H9 (cell line): ENCODE measurements at regions not wholly inside any gene's neighbourhood (a gene's known extent, or its start where the extent isn't known, plus 50 kb on each side); places are given as distances from the start of the nearest gene placed in this dataset.

Experiments used
- DNase-seq: peaks from one replicate; pipeline ENCODE4 v3.0.0-alpha.2; 2017
- H2AFZ ChIP-seq: one replicate; pipeline ENCODE4 v1.6.1; 2013; ENCODE audit warnings: mild to moderate bottlenecking, low read length, control low read depth, moderate library complexity
- H2AK5ac ChIP-seq: 2 replicates; pipeline ENCODE4 v1.6.1; 2013; ENCODE audit warnings: low read length, control low read depth, mixed read lengths; ENCODE audit not compliant: insufficient read length
- H2BK120ac ChIP-seq: one replicate; pipeline ENCODE4 v1.6.1; 2013; ENCODE audit warnings: low read depth, mild to moderate bottlenecking, low read length, control low read depth, inconsistent platforms; ENCODE audit not compliant: poor library complexity, severe bottlenecking
- H2BK12ac ChIP-seq: 2 replicates; pipeline ENCODE4 v1.6.1; 2013; ENCODE audit warnings: low read length, control low read depth, mixed read lengths, low read depth; ENCODE audit not compliant: insufficient read length
- H2BK15ac ChIP-seq: 2 replicates; pipeline ENCODE4 v1.6.1; 2013; ENCODE audit warnings: low read depth, low read length, control low read depth
- H2BK20ac ChIP-seq: one replicate; pipeline ENCODE4 v1.6.1; 2013; ENCODE audit warnings: low read depth, mild to moderate bottlenecking, low read length, control low read depth, inconsistent platforms; ENCODE audit not compliant: poor library complexity, severe bottlenecking
- H2BK5ac ChIP-seq: 2 replicates; pipeline ENCODE4 v1.6.1; 2013; ENCODE audit warnings: low read length, control low read depth, mixed read lengths; ENCODE audit not compliant: insufficient read length
- H3K14ac ChIP-seq: 2 replicates; pipeline ENCODE4 v1.6.1; 2013; ENCODE audit warnings: low read length, control low read depth; ENCODE audit not compliant: insufficient read depth
- H3K18ac ChIP-seq: 2 replicates; pipeline ENCODE4 v1.6.1; 2013; ENCODE audit warnings: low read depth, mild to moderate bottlenecking, mixed read lengths, low read length, control low read depth; ENCODE audit not compliant: insufficient read length
- H3K23ac ChIP-seq: 2 replicates; pipeline ENCODE4 v1.6.1; 2013; ENCODE audit warnings: low read length, control low read depth, mixed read lengths, low read depth; ENCODE audit not compliant: insufficient read length
- H3K23me2 ChIP-seq: 2 replicates; pipeline ENCODE4 v1.6.1; 2013; ENCODE audit warnings: low read depth, mild to moderate bottlenecking, mixed read lengths, low read length, control low read depth; ENCODE audit not compliant: insufficient read length, poor library complexity, severe bottlenecking
- H3K27ac ChIP-seq: 2 replicates; pipeline ENCODE4 v1.5.1; 2013; ENCODE audit warnings: low read length, control low read depth, mixed read lengths, low read depth; ENCODE audit not compliant: insufficient read length
- H3K27me3 ChIP-seq: 2 replicates; pipeline ENCODE4 v1.6.1; 2013; ENCODE audit warnings: low read length, control low read depth, inconsistent platforms; ENCODE audit not compliant: insufficient read depth
- H3K4ac ChIP-seq: 2 replicates; pipeline ENCODE4 v1.6.1; 2013; ENCODE audit warnings: low read depth, mild to moderate bottlenecking, control low read depth, inconsistent platforms, low read length, moderate library complexity
- H3K4me1 ChIP-seq: 2 replicates; pipeline ENCODE4 v1.6.1; 2013; ENCODE audit warnings: low read length, control low read depth, inconsistent platforms; ENCODE audit not compliant: insufficient read depth
- H3K4me2 ChIP-seq: 2 replicates; pipeline ENCODE4 v1.6.1; 2013; ENCODE audit warnings: low read length, control low read depth, mixed read lengths; ENCODE audit not compliant: insufficient read length, insufficient read depth
- H3K56ac ChIP-seq: 2 replicates; pipeline ENCODE4 v1.6.1; 2013; ENCODE audit warnings: low read depth, mild to moderate bottlenecking, mixed read lengths, low read length, control low read depth; ENCODE audit not compliant: insufficient read length
- H3K79me1 ChIP-seq: 2 replicates; pipeline ENCODE4 v1.6.1; 2013; ENCODE audit warnings: low read depth, mild to moderate bottlenecking, moderate library complexity, low read length, control low read depth, inconsistent platforms; ENCODE audit not compliant: insufficient read depth, poor library complexity, severe bottlenecking
- H3K79me2 ChIP-seq: 2 replicates; pipeline ENCODE4 v1.6.1; 2013; ENCODE audit warnings: low read length, control low read depth, inconsistent platforms; ENCODE audit not compliant: insufficient read depth
- H3K9ac ChIP-seq: 2 replicates; pipeline ENCODE4 v1.6.1; 2013; ENCODE audit warnings: low read length, control low read depth, mixed read lengths; ENCODE audit not compliant: insufficient read length; ENCODE audit errors: extremely low read depth
- H3K9me3 ChIP-seq: one replicate; pipeline ENCODE4 v1.6.1; 2013; ENCODE audit warnings: low read depth, low read length, inconsistent platforms; ENCODE audit not compliant: control insufficient read depth
- H3T11ph ChIP-seq: one replicate; pipeline ENCODE4 v1.6.1; 2013; ENCODE audit warnings: mild to moderate bottlenecking, low read length, control low read depth, inconsistent platforms
- H4K20me1 ChIP-seq: one replicate; pipeline ENCODE4 v1.6.1; 2013; ENCODE audit not compliant: control insufficient read depth, insufficient read length, insufficient read depth
- H4K5ac ChIP-seq: 2 replicates; pipeline ENCODE4 v1.6.1; 2013; ENCODE audit warnings: low read depth, mild to moderate bottlenecking, mixed read lengths, low read length, control low read depth; ENCODE audit not compliant: insufficient read length
- H4K8ac ChIP-seq: replicated peaks from 2 replicates; pipeline ENCODE4 v1.6.1; 2013; ENCODE audit warnings: low read length, control low read depth, mixed read lengths, low read depth; ENCODE audit not compliant: insufficient read length
- H4K91ac ChIP-seq: 2 replicates; pipeline ENCODE4 v1.6.1; 2013; ENCODE audit warnings: low read depth, mild to moderate bottlenecking, moderate library complexity, mixed read lengths, low read length, control low read depth; ENCODE audit not compliant: insufficient read length
- H3K27ac Mint-ChIP-seq, 3 experiments: 2 replicates in 2 of 3; 3 replicates in 1 of 3; pipeline ENCODE4 v1.8.0; 2020 to 2021; ENCODE audit warnings: mixed read lengths in 3 of 3, mild to moderate bottlenecking in 1 of 3, moderate library complexity in 1 of 3
- H3K27me3 Mint-ChIP-seq: 2 replicates; pipeline ENCODE4 v1.8.0; 2021; ENCODE audit warnings: low read depth, mild to moderate bottlenecking, moderate library complexity, mixed read lengths
- H3K36me3 Mint-ChIP-seq, 3 experiments: 2 replicates in 2 of 3; 3 replicates in 1 of 3; pipeline ENCODE4 v1.8.0; 2020 to 2021; ENCODE audit warnings: low read depth in 3 of 3, mixed read lengths in 3 of 3; ENCODE audit not compliant: insufficient read depth in 1 of 3
- H3K4me1 Mint-ChIP-seq, 2 experiments: 2 replicates each; pipeline ENCODE4 v1.8.0; 2020; ENCODE audit warnings: mixed read lengths in 2 of 2
- H3K4me3 Mint-ChIP-seq, 2 experiments: 2 replicates in 1 of 2; 3 replicates in 1 of 2; pipeline ENCODE4 v1.8.0; 2020 to 2021; ENCODE audit warnings: mild to moderate bottlenecking in 2 of 2, mixed read lengths in 2 of 2, moderate library complexity in 1 of 2
- H3K9me3 Mint-ChIP-seq, 2 experiments: 2 replicates in 1 of 2; 3 replicates in 1 of 2; pipeline ENCODE4 v1.8.0; 2020; ENCODE audit warnings: mild to moderate bottlenecking in 2 of 2, mixed read lengths in 2 of 2, moderate library complexity in 1 of 2
- CTCF ChIP-seq: fragments of 200-600 bp; sonication (generic); conservative IDR thresholded peaks from 3 replicates; pipeline ENCODE4 v1.8.0; 2021; ENCODE audit warnings: antibody characterized with exemption, mild to moderate bottlenecking
- WGBS: extraction: QIAGEN DNeasy Blood & Tissue Kit; methylation state at CpG from one replicate; pipeline ENCODE4 v1.1.7; 2013; ENCODE audit warnings: missing lambda C conversion rate, low lambda C conversion rate, mixed read lengths; ENCODE audit not compliant: insufficient read length; ENCODE audit errors: extremely low coverage; 5-methylcytosine and 5-hydroxymethylcytosine counted together

GRCh38 chr15:69777356-69777755 is 320.4 kb downstream of the TLE3 start:
- no peak overlapping the region for H3K27ac ChIP-seq
- H3K18ac ChIP-seq, result no peak overlapping the region
- H4K8ac ChIP-seq, result no peak overlapping the region
- Mint-ChIP-seq H3K4me1 (peaks cover 0 to 7% of the 10 kb centered on the region in 2 experiments; a peak in 2 of 4 replicates), H3K4me3 (no peak overlapping the region), H3K9me3 (peaks cover 4 to 13% of the 10 kb centered on the region in 2 experiments), H3K27ac (no peak overlapping the region), H3K36me3 (0 out of 7 replicates have a peak, but pooled peaks cover 0 to 3% (median 0%) of the 10 kb centered on the region in 3 experiments), H3K27me3 (peaks cover 8% of the 10 kb centered on the region)
- no peaks in the 10 kb centered on the region for H3K9me3 ChIP-seq
- no peak overlapping the region for H2AFZ ChIP-seq
- H3K79me2 ChIP-seq, result no peaks in the 10 kb centered on the region
- no peak overlapping the region for H3T11ph ChIP-seq
- no peak overlapping the region for H2BK15ac ChIP-seq
- H3K4ac ChIP-seq, result no peak overlapping the region
- H3K4me2 ChIP-seq, result no peak overlapping the region
- no peaks in the 10 kb centered on the region for H3K23me2 ChIP-seq
- H3K27me3 ChIP-seq, result no peaks in the 10 kb centered on the region
- no peak overlapping the region for H3K14ac ChIP-seq
- H2BK20ac ChIP-seq, result no peak overlapping the region
- no peaks in the 10 kb centered on the region for H4K20me1 ChIP-seq
- no peak overlapping the region for H4K91ac ChIP-seq
- no peak for TF ChIP-seq CTCF
- no peak overlapping the region for H2BK5ac ChIP-seq
- H3K9ac ChIP-seq, result no peak overlapping the region
- no peak for DNase-seq
- no peaks in the 10 kb centered on the region for H3K79me1 ChIP-seq
- WGBS, result no CpG with 5 or more reads among the region's 2 CpGs
- no peak overlapping the region for H3K56ac ChIP-seq
- no peaks in the 10 kb centered on the region for H3K4me1 ChIP-seq
- no peak overlapping the region for H3K23ac ChIP-seq
- no peak overlapping the region for H4K5ac ChIP-seq
- no peak overlapping the region for H2BK12ac ChIP-seq
- H2AK5ac ChIP-seq, result no peak overlapping the region
- no peak overlapping the region for H2BK120ac ChIP-seq
